ENCODE measurements at regions not wholly inside any gene's neighbourhood (a gene's known extent, or its start where the extent isn't known, plus 50 kb on each side); places are given as distances from the start of the nearest gene placed in this dataset.
"Not testable (repeated sequence)": the region's sequence is repeated elsewhere in the genome, so short reads cannot be mapped to it uniquely, and the experiment has no call there.

- DNase-seq (ENCODE audit: low read depth): no peak
Measured at GRCh38 chr4:149870008-149870407, 54.4 kb upstream of the IQCM start.

GRCh38 chr4:149881744-149882143 is 66.1 kb upstream of the IQCM start:
- no peak for DNase-seq (ENCODE audit: low read depth)

GRCh38 chr4:149882251-149882650 is 66.6 kb upstream of the IQCM start:
- DNase-seq (ENCODE audit: low read depth): no peak

- no peak for DNase-seq (ENCODE audit: low read depth)
Measured at GRCh38 chr4:149884046-149884445, 68.4 kb upstream of the IQCM start.

GRCh38 chr4:149884529-149885181 is 69.0 kb upstream of the IQCM start:
- no peak for DNase-seq (ENCODE audit: low read depth)

- DNase-seq (ENCODE audit: low read depth): no peak
Measured at GRCh38 chr4:149885896-149886295, 70.3 kb upstream of the IQCM start.

GRCh38 chr4:149886786-149887490 is 71.3 kb upstream of the IQCM start:
- no peak for DNase-seq (ENCODE audit: low read depth)

- no peak for DNase-seq (ENCODE audit: low read depth)
Measured at GRCh38 chr4:149889991-149890390, 74.3 kb upstream of the IQCM start.

GRCh38 chr4:149890531-149890930 is 74.9 kb upstream of the IQCM start:
- no peak for DNase-seq (ENCODE audit: low read depth)

- no peak for DNase-seq (ENCODE audit: low read depth)
Measured at GRCh38 chr4:149891426-149891825, 75.8 kb upstream of the IQCM start.

GRCh38 chr4:149896432-149896831 is 80.8 kb upstream of the IQCM start:
- no peak for DNase-seq (ENCODE audit: low read depth)

GRCh38 chr4:149897783-149898182 is 82.1 kb upstream of the IQCM start:
- no peak for DNase-seq (ENCODE audit: low read depth)

- DNase-seq (ENCODE audit: low read depth): no peak
Measured at GRCh38 chr4:149901128-149901527, 85.5 kb upstream of the IQCM start.

- no peak for DNase-seq (ENCODE audit: low read depth)
Measured at GRCh38 chr4:149902242-149902641, 86.6 kb upstream of the IQCM start.

- no peak for DNase-seq (ENCODE audit: low read depth)
Measured at GRCh38 chr4:149910177-149910576, 94.5 kb upstream of the IQCM start.

- no peak for DNase-seq (ENCODE audit: low read depth)
Measured at GRCh38 chr4:149910604-149911350, 95.1 kb upstream of the IQCM start.

- no peak for DNase-seq (ENCODE audit: low read depth)
Measured at GRCh38 chr4:149911354-149911753, 95.7 kb upstream of the IQCM start.

GRCh38 chr4:149912000-149912399 is 96.4 kb upstream of the IQCM start:
- no peak for DNase-seq (ENCODE audit: low read depth)

GRCh38 chr4:149914119-149915115 is 98.8 kb upstream of the IQCM start:
- peak; percentile 5 for DNase-seq (ENCODE audit: low read depth)

GRCh38 chr4:149915735-149916134 is 100.1 kb upstream of the IQCM start:
- DNase-seq (ENCODE audit: low read depth): not testable (repeated sequence)

- DNase-seq (ENCODE audit: low read depth): no peak
Measured at GRCh38 chr4:149923736-149924135, 108.1 kb upstream of the IQCM start.

GRCh38 chr4:149927514-149927913 is 111.9 kb upstream of the IQCM start:
- DNase-seq (ENCODE audit: low read depth): no peak
